Retinal pigment epithelial cell (primary cell): ENCODE measurements at regions not wholly inside any gene's neighbourhood (a gene's known extent, or its start where the extent isn't known, plus 50 kb on each side); places are given as distances from the start of the nearest gene placed in this dataset.

ENCODE experiments used
- DNase-seq: peaks from one replicate; pipeline ENCODE4 v3.0.0-alpha.2; 2010; ENCODE audit warnings: low read depth
- H3K4me3 ChIP-seq: 2 replicates; pipeline ENCODE4 v1.5.1; 2011; ENCODE audit warnings: mild to moderate bottlenecking, low read length, control low read depth, moderate library complexity
- CTCF ChIP-seq: conservative IDR thresholded peaks from 2 replicates; pipeline ENCODE4 v1.5.1; 2011; ENCODE audit warnings: low read depth, low read length, control low read depth, inconsistent platforms

DNA sequence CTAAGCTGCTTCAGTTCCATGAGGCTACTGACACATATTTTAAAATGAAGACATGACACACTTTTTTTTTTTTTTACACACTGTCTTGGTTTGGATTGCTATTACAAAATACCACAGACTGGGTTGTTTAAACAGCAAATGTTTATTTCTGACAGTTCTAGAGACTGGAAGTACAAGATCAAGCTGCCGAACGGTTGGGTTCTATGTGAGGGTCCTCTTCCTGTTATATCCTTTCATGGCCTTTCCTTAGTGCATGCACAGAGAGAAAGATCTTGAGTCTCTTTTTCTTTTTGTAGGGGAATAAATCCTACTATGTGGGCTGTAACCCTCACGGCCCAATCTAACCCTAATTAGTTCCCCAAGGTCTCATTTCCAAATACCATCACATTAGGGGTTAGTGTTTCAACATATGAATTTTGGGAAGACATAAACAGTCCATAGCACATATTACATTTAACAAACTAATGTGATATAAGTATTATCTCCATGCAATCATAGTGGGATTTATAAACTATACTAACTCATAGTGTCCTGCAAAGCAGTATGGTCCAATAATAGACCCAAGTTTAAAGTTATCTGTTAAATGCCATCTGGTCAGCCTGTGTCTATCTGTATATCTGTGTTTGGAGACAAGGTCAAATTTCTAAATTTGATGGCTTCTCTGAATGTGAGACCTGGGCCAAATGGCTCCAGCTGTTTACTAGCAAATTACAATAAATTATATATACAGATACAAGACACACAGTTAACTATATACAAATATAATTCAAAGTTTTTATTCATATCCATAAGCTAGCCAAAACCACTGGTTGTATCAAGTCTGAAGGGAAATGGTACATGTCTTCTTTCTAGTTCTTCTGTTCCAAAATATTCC is 90.3 kb upstream of the NREP start:
- DNase-seq = no peak
- TF ChIP-seq CTCF = no peak
- H3K4me3 ChIP-seq = no peak overlapping the region

- no peak for TF ChIP-seq CTCF
- no peak for DNase-seq
These were observed 83.2 kb upstream of the NREP start for GRCh38 chr5:111840036-111840674.

GRCh38 chr5:111839438-111839837 is 82.4 kb upstream of the NREP start:
- no peak overlapping the region for H3K4me3 ChIP-seq
- DNase-seq = no peak
- no peak for TF ChIP-seq CTCF

More at GRCh38 chr5:111840036-111840674, 83.2 kb upstream of the NREP start:
- no peak overlapping the region for H3K4me3 ChIP-seq

- no peak for DNase-seq
- H3K4me3 ChIP-seq = no peak overlapping the region
- TF ChIP-seq CTCF = no peak
These were observed 79.4 kb upstream of the NREP start for GRCh38 chr5:111836426-111836825.

DNA sequence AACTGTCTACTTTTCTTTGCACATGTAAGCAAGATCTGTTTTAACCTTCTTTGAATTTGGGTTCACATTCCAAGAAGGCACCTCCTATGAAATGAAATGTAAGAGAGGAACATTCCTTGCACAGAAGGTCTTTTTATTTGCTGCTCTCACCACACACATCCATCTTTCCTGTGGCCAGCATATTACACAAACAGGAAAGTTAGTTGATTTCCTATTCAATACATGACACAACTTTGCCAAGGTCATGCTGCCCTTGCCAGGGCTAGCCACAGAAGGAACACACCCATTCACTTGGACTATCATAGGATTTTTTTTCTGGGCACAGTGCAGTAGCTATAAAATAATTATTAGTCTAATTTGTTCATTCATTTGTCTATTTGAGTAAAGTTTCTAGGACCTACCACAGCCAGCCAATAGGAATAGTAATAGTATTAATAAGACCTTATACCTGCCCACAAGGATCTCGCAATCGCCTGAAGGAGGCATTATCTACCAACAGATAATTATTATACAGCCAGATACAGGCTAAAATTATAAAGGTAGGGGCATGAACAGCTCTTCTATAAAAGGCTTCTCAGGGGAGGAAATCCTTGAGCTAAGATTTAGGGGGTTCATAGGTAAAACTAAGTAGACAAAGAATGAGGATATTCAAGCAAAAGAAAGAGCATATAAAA is 78.1 kb upstream of the NREP start:
- TF ChIP-seq CTCF = no peak
- no peak for DNase-seq
- no peak overlapping the region for H3K4me3 ChIP-seq

GRCh38 chr5:111830333-111830732 is 73.3 kb upstream of the NREP start:
- no peak overlapping the region for H3K4me3 ChIP-seq
- peak; percentile 71 for DNase-seq
- no peak for TF ChIP-seq CTCF

DNA sequence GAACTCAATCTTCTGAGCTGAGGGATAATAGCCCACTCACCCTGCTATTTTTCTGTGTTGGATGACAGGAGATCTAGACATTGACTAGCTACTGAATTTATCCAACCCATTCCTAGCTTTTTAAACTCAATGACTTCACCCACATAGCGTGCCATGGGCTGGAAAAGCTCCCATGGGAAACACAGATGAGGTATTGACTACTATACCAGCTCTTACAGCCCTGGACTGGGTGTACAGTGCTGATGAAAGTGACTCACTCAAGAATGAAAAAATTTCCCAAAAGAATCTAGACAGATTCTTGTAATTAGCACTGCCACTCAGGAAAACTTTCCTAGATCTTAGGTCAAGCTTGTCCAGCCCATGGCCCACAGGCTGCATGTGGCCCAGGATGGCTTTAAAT is 72.7 kb upstream of the NREP start:
- no peak overlapping the region for H3K4me3 ChIP-seq
- TF ChIP-seq CTCF = no peak
- peak; percentile 75 for DNase-seq
